ENCODE measurements at regions not wholly inside any gene's neighbourhood (a gene's known extent, or its start where the extent isn't known, plus 50 kb on each side); places are given as distances from the start of the nearest gene placed in this dataset.

- H3K36me3 ChIP-seq (ENCODE audit: control insufficient read depth, insufficient read depth, low read length), result no peaks in the 10 kb centered on the region
Measured at GRCh38 chr5:14008819-14009311, 64.4 kb upstream of the DNAH5 start.

GRCh38 chr5:14006823-14007520 lies 62.5 kb upstream of the DNAH5 start:
- Histone ChIP-seq H3K4me3 (ENCODE audit: low read depth, low read length) (no peak overlapping the region), H3K4me1 (ENCODE audit: control insufficient read depth, insufficient read depth, low read length) (peaks cover 7% of the 10 kb centered on the region), H3K27me3 (ENCODE audit: control insufficient read depth, insufficient read depth, low read length) (no peaks in the 10 kb centered on the region), H3K9me3 (ENCODE audit: control insufficient read depth, insufficient read depth, low read length) (no peaks in the 10 kb centered on the region), H3K27ac (ENCODE audit: low read depth, low read length) (no peak overlapping the region), H3K36me3 (ENCODE audit: control insufficient read depth, insufficient read depth, low read length) (no peaks in the 10 kb centered on the region)
- no peak for DNase-seq (ENCODE audit: low read depth in 4 of 6, low spot score in 6 of 6)
- WGBS (ENCODE audit: insufficient coverage), result 86% methylated on average over 5 of the region's 6 CpGs

More at GRCh38 chr5:14008819-14009311, 64.4 kb upstream of the DNAH5 start:
- no peak for DNase-seq (ENCODE audit: low read depth in 4 of 6, low spot score in 6 of 6)
- WGBS (ENCODE audit: insufficient coverage), result 53% methylated on average over 6 of the region's 8 CpGs
- no peak overlapping the region for H3K4me3 ChIP-seq (ENCODE audit: low read depth, low read length)
- H3K4me1 ChIP-seq (ENCODE audit: control insufficient read depth, insufficient read depth, low read length), result peaks cover 7% of the 10 kb centered on the region
- no peak overlapping the region for H3K27ac ChIP-seq (ENCODE audit: low read depth, low read length)
- H3K27me3 ChIP-seq (ENCODE audit: control insufficient read depth, insufficient read depth, low read length), result no peaks in the 10 kb centered on the region
- H3K9me3 ChIP-seq (ENCODE audit: control insufficient read depth, insufficient read depth, low read length), result no peaks in the 10 kb centered on the region

- Histone ChIP-seq H3K9me3 (ENCODE audit: control insufficient read depth, insufficient read depth, low read length) (no peaks in the 10 kb centered on the region), H3K27ac (ENCODE audit: low read depth, low read length) (no peak overlapping the region), H3K36me3 (ENCODE audit: control insufficient read depth, insufficient read depth, low read length) (no peaks in the 10 kb centered on the region), H3K4me3 (ENCODE audit: low read depth, low read length) (no peak overlapping the region), H3K27me3 (ENCODE audit: control insufficient read depth, insufficient read depth, low read length) (no peaks in the 10 kb centered on the region), H3K4me1 (ENCODE audit: control insufficient read depth, insufficient read depth, low read length) (no peaks in the 10 kb centered on the region)
- WGBS (ENCODE audit: insufficient coverage), result 83% methylated on average over 6 of the region's 6 CpGs
- DNase-seq (ENCODE audit: low read depth in 4 of 6, low spot score in 6 of 6), result no peak
Measured at GRCh38 chr5:14004598-14005394, 60.3 kb upstream of the DNAH5 start.

GRCh38 chr5:14003936-14004335 lies 59.4 kb upstream of the DNAH5 start:
- Histone ChIP-seq H3K36me3 (ENCODE audit: control insufficient read depth, insufficient read depth, low read length) (no peaks in the 10 kb centered on the region), H3K4me3 (ENCODE audit: low read depth, low read length) (no peak overlapping the region), H3K27me3 (ENCODE audit: control insufficient read depth, insufficient read depth, low read length) (no peaks in the 10 kb centered on the region), H3K27ac (ENCODE audit: low read depth, low read length) (no peak overlapping the region), H3K9me3 (ENCODE audit: control insufficient read depth, insufficient read depth, low read length) (no peaks in the 10 kb centered on the region), H3K4me1 (ENCODE audit: control insufficient read depth, insufficient read depth, low read length) (no peaks in the 10 kb centered on the region)
- no peak for DNase-seq (ENCODE audit: low read depth in 4 of 6, low spot score in 6 of 6)
- 100% methylated on average over 1 of the region's 4 CpGs for WGBS (ENCODE audit: insufficient coverage)

GRCh38 chr5:14003513-14003912 lies 59.0 kb upstream of the DNAH5 start:
- no peaks in the 10 kb centered on the region for H3K27me3 ChIP-seq (ENCODE audit: control insufficient read depth, insufficient read depth, low read length)
- H3K9me3 ChIP-seq (ENCODE audit: control insufficient read depth, insufficient read depth, low read length), result no peaks in the 10 kb centered on the region
- no peaks in the 10 kb centered on the region for H3K4me1 ChIP-seq (ENCODE audit: control insufficient read depth, insufficient read depth, low read length)
- no peak overlapping the region for H3K27ac ChIP-seq (ENCODE audit: low read depth, low read length)
- DNase-seq (ENCODE audit: low read depth in 4 of 6, low spot score in 6 of 6), result no peak
- 77% methylated on average over 2 of the region's 2 CpGs for WGBS (ENCODE audit: insufficient coverage)
- no peaks in the 10 kb centered on the region for H3K36me3 ChIP-seq (ENCODE audit: control insufficient read depth, insufficient read depth, low read length)
- no peak overlapping the region for H3K4me3 ChIP-seq (ENCODE audit: low read depth, low read length)

- H3K27me3 ChIP-seq (ENCODE audit: control insufficient read depth, insufficient read depth, low read length), result no peaks in the 10 kb centered on the region
- H3K4me3 ChIP-seq (ENCODE audit: low read depth, low read length), result no peak overlapping the region
- DNase-seq (ENCODE audit: low read depth in 4 of 6, low spot score in 6 of 6), result no peak
- H3K36me3 ChIP-seq (ENCODE audit: control insufficient read depth, insufficient read depth, low read length), result no peaks in the 10 kb centered on the region
- no CpG with 5 or more reads among the region's 4 CpGs for WGBS (ENCODE audit: insufficient coverage)
- no peak overlapping the region for H3K27ac ChIP-seq (ENCODE audit: low read depth, low read length)
- H3K4me1 ChIP-seq (ENCODE audit: control insufficient read depth, insufficient read depth, low read length), result no peaks in the 10 kb centered on the region
- no peaks in the 10 kb centered on the region for H3K9me3 ChIP-seq (ENCODE audit: control insufficient read depth, insufficient read depth, low read length)
Measured at GRCh38 chr5:13998254-13998653, 53.8 kb upstream of the DNAH5 start.

GRCh38 chr5:13997514-13997913 lies 53.0 kb upstream of the DNAH5 start:
- WGBS (ENCODE audit: insufficient coverage), result no CpG with 5 or more reads among the region's 2 CpGs
- no peaks in the 10 kb centered on the region for H3K4me1 ChIP-seq (ENCODE audit: control insufficient read depth, insufficient read depth, low read length)
- no peaks in the 10 kb centered on the region for H3K36me3 ChIP-seq (ENCODE audit: control insufficient read depth, insufficient read depth, low read length)
- DNase-seq (ENCODE audit: low read depth in 4 of 6, low spot score in 6 of 6), result no peak
- H3K27me3 ChIP-seq (ENCODE audit: control insufficient read depth, insufficient read depth, low read length), result no peaks in the 10 kb centered on the region
- no peaks in the 10 kb centered on the region for H3K9me3 ChIP-seq (ENCODE audit: control insufficient read depth, insufficient read depth, low read length)
- no peak overlapping the region for H3K4me3 ChIP-seq (ENCODE audit: low read depth, low read length)
- H3K27ac ChIP-seq (ENCODE audit: low read depth, low read length), result no peak overlapping the region

- WGBS (ENCODE audit: insufficient coverage), result 62% methylated on average over 8 of the region's 9 CpGs
- no peak overlapping the region for H3K4me3 ChIP-seq (ENCODE audit: low read depth, low read length)
- peak in 1 of 6 donors; percentile 74 for DNase-seq (ENCODE audit: low read depth in 4 of 6, low spot score in 6 of 6)
- no peaks in the 10 kb centered on the region for H3K36me3 ChIP-seq (ENCODE audit: control insufficient read depth, insufficient read depth, low read length)
- no peaks in the 10 kb centered on the region for H3K27me3 ChIP-seq (ENCODE audit: control insufficient read depth, insufficient read depth, low read length)
- H3K9me3 ChIP-seq (ENCODE audit: control insufficient read depth, insufficient read depth, low read length), result no peaks in the 10 kb centered on the region
- H3K27ac ChIP-seq (ENCODE audit: low read depth, low read length), result no peak overlapping the region
- no peaks in the 10 kb centered on the region for H3K4me1 ChIP-seq (ENCODE audit: control insufficient read depth, insufficient read depth, low read length)
Measured at GRCh38 chr5:13994621-13995253, 50.2 kb upstream of the DNAH5 start.

Data from spinal cord (tissue), 9 donors.